ENCODE measurements at regions not wholly inside any gene's neighbourhood (a gene's known extent, or its start where the extent isn't known, plus 50 kb on each side); places are given as distances from the start of the nearest gene placed in this dataset.

DNA sequence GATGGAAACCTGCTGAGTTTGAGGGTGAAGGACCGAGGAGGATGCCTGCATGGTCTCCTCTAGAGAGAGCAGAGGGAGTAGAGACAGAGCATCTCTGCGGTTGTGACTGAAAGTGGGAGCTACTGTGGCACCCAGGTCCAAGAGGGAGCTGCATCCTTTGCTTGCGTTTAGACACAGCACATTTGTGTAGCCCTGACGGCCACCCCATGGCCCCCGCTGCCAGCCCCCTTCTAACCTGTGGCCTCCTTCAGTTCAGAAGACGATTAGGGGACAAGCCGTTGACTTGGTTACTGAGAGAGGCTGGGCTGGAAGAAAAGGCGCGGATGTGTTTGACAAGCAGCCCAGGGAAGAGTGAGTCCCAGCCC is 690.9 kb downstream of the BRD1 start:
- TF ChIP-seq POLR2A (IDR thresholded peaks at IDR 0.05; ENCODE audit: low read depth, low read length) (no peak), POLR2AphosphoS5 (IDR thresholded peaks at IDR 0.05; ENCODE audit: low read depth, low read length) (no peak), SPI1 (IDR thresholded peaks at IDR 0.05; ENCODE audit: low read depth, low read length) (no peak), PAX5 (IDR thresholded peaks at IDR 0.05; ENCODE audit: insufficient read depth, low read length, severe bottlenecking) (no peak), TAF1 (IDR thresholded peaks at IDR 0.05; ENCODE audit: low read depth, low read length) (no peak)

Measured in GM12891 (cell line).